HepG2 (cell line): ENCODE measurements at regions not wholly inside any gene's neighbourhood (a gene's known extent, or its start where the extent isn't known, plus 50 kb on each side); places are given as distances from the start of the nearest gene placed in this dataset.

Source experiments
- ATAC-seq: fragments of 200-7000 bp; cut with Tn5 transposase; 3 replicates; pipeline ENCODE4 v1.9.1; 2020; ENCODE audit warnings: mild to moderate bottlenecking, moderate library complexity
- BruUV-seq: library from RNA; stranded (reverse); fragments of 400-500 nt; replicated peaks from 2 replicates; lab custom pipeline; 2021; lab: Mats Ljungman, UMichigan
- CTCF ChIA-PET: fragments of 300-600 bp; formaldehyde crosslinking; extraction: SDS; loops from one replicate; lab custom pipeline; 2021; ENCODE audit warnings: low total read pairs, inconsistent platforms, low intra/inter-chr PET ratio; lab: Yijun Ruan, JAX
- POLR2A ChIA-PET: fragments of 350-600 bp; sonication (Branson Sonifier 250); formaldehyde crosslinking; loops from one replicate; lab custom pipeline; 2020; ENCODE audit warnings: antibody characterized with exemption, inconsistent platforms; lab: Yijun Ruan, JAX
- DNase-seq: peaks from one replicate; pipeline ENCODE4 v3.0.0-alpha.2; 2015; ENCODE audit warnings: low spot score
- FAIRE-seq: peaks from 3 replicates; lab custom pipeline; 2011; peaks lifted over from hg19 to GRCh38; lab: Jason Lieb, UNC
- H2AFZ ChIP-seq: one replicate; pipeline ENCODE4 v1.6.1; 2011; ENCODE audit warnings: low read length, inconsistent platforms
- H3K27ac ChIP-seq: fragments of 300-600 bp; 3 replicates; pipeline ENCODE4 v1.8.0; 2011; ENCODE audit warnings: mixed run types, mild to moderate bottlenecking, mixed read lengths, low read length, inconsistent platforms; ENCODE audit not compliant: insufficient read depth; ENCODE audit errors: extremely low read length
- H3K27me3 ChIP-seq, 2 experiments: fragments of 200-600 bp in 1 of 2; 2 replicates in 1 of 2; 3 replicates in 1 of 2; pipeline versions ENCODE4 v1.6.0 to v1.8.0; 2011; ENCODE audit warnings: low read length in 2 of 2, mild to moderate bottlenecking in 2 of 2, moderate library complexity in 2 of 2, inconsistent platforms in 1 of 2; ENCODE audit not compliant: insufficient read depth in 2 of 2, control insufficient read depth in 1 of 2
- H3K36me3 ChIP-seq, 2 experiments: fragments of 200-600 bp in 1 of 2; replicated peaks in 1 of 2; 2 replicates in 1 of 2; 3 replicates in 1 of 2; pipeline versions ENCODE4 v1.5.1 to v1.8.0; 2011; ENCODE audit warnings: low read length in 2 of 2, inconsistent platforms in 1 of 2; ENCODE audit not compliant: insufficient read depth in 2 of 2, control insufficient read depth in 1 of 2
- H3K4me1 ChIP-seq: 2 replicates; pipeline ENCODE4 v1.5.1; 2012; ENCODE audit warnings: low read length, inconsistent platforms; ENCODE audit not compliant: insufficient read depth
- H3K4me2 ChIP-seq: 2 replicates; pipeline ENCODE4 v1.6.0; 2011; ENCODE audit warnings: low read depth, low read length, inconsistent platforms
- H3K4me3 ChIP-seq, 3 experiments: fragments of 200-600 bp in 1 of 3; sonication (generic), shearing (Covaris generic) in 1 of 3; replicated peaks in 1 of 3; 2 replicates each; pipeline ENCODE4 v1.5.1; 2011 to 2016; ENCODE audit warnings: low read length in 3 of 3, inconsistent platforms in 2 of 3, low read depth in 2 of 3, mild to moderate bottlenecking in 2 of 3, control low read depth in 1 of 3, mixed read lengths in 1 of 3; ENCODE audit not compliant: insufficient read depth in 1 of 3
- H3K79me2 ChIP-seq: one replicate; pipeline ENCODE4 v1.6.1; 2011; ENCODE audit warnings: low read length, inconsistent platforms; ENCODE audit not compliant: insufficient read depth
- H3K9ac ChIP-seq: 2 replicates; pipeline ENCODE4 v1.6.0; 2011; ENCODE audit warnings: mild to moderate bottlenecking, low read depth, low read length, inconsistent platforms; ENCODE audit not compliant: insufficient read depth
- H3K9me3 ChIP-seq: 2 replicates; pipeline ENCODE4 v1.5.1; 2012; ENCODE audit warnings: mild to moderate bottlenecking, low read length
- H4K20me1 ChIP-seq: 2 replicates; pipeline ENCODE4 v1.6.0; 2011; ENCODE audit warnings: inconsistent platforms, mild to moderate bottlenecking, low read length, moderate library complexity; ENCODE audit not compliant: insufficient read depth
- ATAD3A ChIP-seq: sonication (generic); formaldehyde crosslinking; IDR thresholded peaks from 2 replicates; pipeline ENCODE4 v1.4.0; 2020; ENCODE audit warnings: missing genetic modification reagents
- CENPX ChIP-seq: sonication (generic); formaldehyde crosslinking; IDR thresholded peaks from 2 replicates; pipeline ENCODE4 v1.9.0; 2021; ENCODE audit warnings: mild to moderate bottlenecking, missing genetic modification reagents, moderate library complexity
- HOXA5 ChIP-seq: sonication (generic); formaldehyde crosslinking; IDR thresholded peaks from 2 replicates; pipeline ENCODE4 v1.4.0; 2020; ENCODE audit warnings: missing genetic modification reagents
- RELA ChIP-seq: sonication (generic); formaldehyde crosslinking; IDR thresholded peaks from 2 replicates; pipeline ENCODE4 v1.4.0; 2020; ENCODE audit warnings: missing genetic modification reagents
- RXRB ChIP-seq: IDR thresholded peaks from 2 replicates; pipeline ENCODE4 v1.6.1; 2016; ENCODE audit warnings: borderline replicate concordance, missing genetic modification reagents, missing compliant biosample characterization
- SMYD3 ChIP-seq: sonication (generic); formaldehyde crosslinking; IDR thresholded peaks from 2 replicates; pipeline ENCODE4 v1.8.1; 2023; ENCODE audit warnings: mild to moderate bottlenecking, missing genetic modification reagents
- SP5 ChIP-seq: IDR thresholded peaks from 2 replicates; pipeline ENCODE4 v1.6.1; 2016; ENCODE audit warnings: low read depth, borderline replicate concordance
- ZNF124 ChIP-seq: sonication (generic); formaldehyde crosslinking; IDR thresholded peaks from 2 replicates; pipeline ENCODE4 v1.4.0; 2020; ENCODE audit warnings: missing genetic modification reagents
- ZNF431 ChIP-seq: sonication (generic); formaldehyde crosslinking; IDR thresholded peaks from 2 replicates; pipeline ENCODE4 v1.9.0; 2022; ENCODE audit warnings: missing genetic modification reagents, low read depth, mild to moderate bottlenecking, borderline replicate concordance
- ZSCAN29 ChIP-seq: sonication (generic); formaldehyde crosslinking; conservative IDR thresholded peaks from 2 replicates; pipeline ENCODE4 v1.4.0; 2020; ENCODE audit warnings: mild to moderate bottlenecking, missing genetic modification reagents
- ZSCAN31 ChIP-seq: sonication (generic); formaldehyde crosslinking; IDR thresholded peaks from 2 replicates; pipeline ENCODE4 v1.5.0; 2020; ENCODE audit warnings: low read depth, mild to moderate bottlenecking, missing genetic modification reagents
- WGBS: methylation state at CpG from one replicate; pipeline ENCODE4 v1.1.6; 2017; ENCODE audit warnings: low lambda C conversion rate; 5-methylcytosine and 5-hydroxymethylcytosine counted together
- in situ Hi-C: cut with HindIII; loops from 2 replicates; pipeline ENCODE4 v1.10.0; 2017; ENCODE audit warnings: low pct_unique_long_range_greater_than_20kb; ENCODE audit not compliant: extremely low pct_ligation_motif_present
- intact Hi-C: fragments of 100-400 bp; cut with micrococcal nuclease; formaldehyde crosslinking; loops from one replicate; pipeline ENCODE4 v1.10.0; 2022; ENCODE audit not compliant: unreplicated experiment
- TF ChIP-seq, protein P1 (sequence below): sonication (generic); formaldehyde crosslinking; IDR thresholded peaks from 2 replicates; pipeline ENCODE4 v1.4.0; 2020; ENCODE audit warnings: missing genetic modification reagents

GRCh38 chr20:5492937-5493336 lies 117.9 kb downstream of the GPCPD1 start (continued):
- TF ChIP-seq, protein P1, sequence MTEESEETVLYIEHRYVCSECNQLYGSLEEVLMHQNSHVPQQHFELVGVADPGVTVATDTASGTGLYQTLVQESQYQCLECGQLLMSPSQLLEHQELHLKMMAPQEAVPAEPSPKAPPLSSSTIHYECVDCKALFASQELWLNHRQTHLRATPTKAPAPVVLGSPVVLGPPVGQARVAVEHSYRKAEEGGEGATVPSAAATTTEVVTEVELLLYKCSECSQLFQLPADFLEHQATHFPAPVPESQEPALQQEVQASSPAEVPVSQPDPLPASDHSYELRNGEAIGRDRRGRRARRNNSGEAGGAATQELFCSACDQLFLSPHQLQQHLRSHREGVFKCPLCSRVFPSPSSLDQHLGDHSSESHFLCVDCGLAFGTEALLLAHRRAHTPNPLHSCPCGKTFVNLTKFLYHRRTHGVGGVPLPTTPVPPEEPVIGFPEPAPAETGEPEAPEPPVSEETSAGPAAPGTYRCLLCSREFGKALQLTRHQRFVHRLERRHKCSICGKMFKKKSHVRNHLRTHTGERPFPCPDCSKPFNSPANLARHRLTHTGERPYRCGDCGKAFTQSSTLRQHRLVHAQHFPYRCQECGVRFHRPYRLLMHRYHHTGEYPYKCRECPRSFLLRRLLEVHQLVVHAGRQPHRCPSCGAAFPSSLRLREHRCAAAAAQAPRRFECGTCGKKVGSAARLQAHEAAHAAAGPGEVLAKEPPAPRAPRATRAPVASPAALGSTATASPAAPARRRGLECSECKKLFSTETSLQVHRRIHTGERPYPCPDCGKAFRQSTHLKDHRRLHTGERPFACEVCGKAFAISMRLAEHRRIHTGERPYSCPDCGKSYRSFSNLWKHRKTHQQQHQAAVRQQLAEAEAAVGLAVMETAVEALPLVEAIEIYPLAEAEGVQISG, result no peak
- TF ChIP-seq RELA (CRISPR knock-in tag) (no peak), CENPX (CRISPR knock-in tag) (no peak), ZNF124 (CRISPR knock-in tag) (no peak), HOXA5 (CRISPR knock-in tag) (no peak), RXRB (no peak)

GRCh38 chr20:5491455-5491854 lies 119.4 kb downstream of the GPCPD1 start:
- ATAC-seq (no peak), FAIRE-seq (no peak)
- Histone ChIP-seq H3K4me3 (no peak overlapping the region), H3K4me1 (no peaks in the 10 kb centered on the region)
- CTCF ChIA-PET, result no interaction called here
- in situ Hi-C loops, result no loop called here
- TF ChIP-seq SMYD3 (CRISPR knock-in tag), result no peak
- TF ChIP-seq ATAD3A (CRISPR knock-in tag), result no peak
- TF ChIP-seq ZSCAN31 (CRISPR knock-in tag), result no peak
- no peak for TF ChIP-seq ZSCAN29 (CRISPR knock-in tag)
- no peak for TF ChIP-seq SP5 (CRISPR knock-in tag)
- no peak for TF ChIP-seq RELA (CRISPR knock-in tag)
- TF ChIP-seq ZNF431 (CRISPR knock-in tag), result no peak
- TF ChIP-seq, all 625 proteins: peak for 0
- POLR2A ChIA-PET, result no interaction called here
- H3K9ac ChIP-seq, result no peak overlapping the region
- H2AFZ ChIP-seq, result no peak overlapping the region
- intact Hi-C loops, result no loop called here
- H3K4me2 ChIP-seq, result no peak overlapping the region
- no peak overlapping the region for H3K27ac ChIP-seq
- no peaks in the 10 kb centered on the region for H3K36me3 ChIP-seq
- 0% methylated on average over 3 of the region's 3 CpGs for WGBS
- BruUV-seq, result no TSS peak
- no peaks in the 10 kb centered on the region for H4K20me1 ChIP-seq
- peaks cover 3 to 34% of the 10 kb centered on the region in 2 experiments; a peak in 3 of 5 replicates for H3K27me3 ChIP-seq
- DNase-seq, result no peak
- H3K9me3 ChIP-seq, result peaks cover 10% of the 10 kb centered on the region
- H3K79me2 ChIP-seq, result no peaks in the 10 kb centered on the region
